ENCODE measurements at regions not wholly inside any gene's neighbourhood (a gene's known extent, or its start where the extent isn't known, plus 50 kb on each side); places are given as distances from the start of the nearest gene placed in this dataset.

GRCh38 chr9:109632817-109633216 lies 134.7 kb upstream of the PTPN3 start:
- TF ChIP-seq, protein P1, sequence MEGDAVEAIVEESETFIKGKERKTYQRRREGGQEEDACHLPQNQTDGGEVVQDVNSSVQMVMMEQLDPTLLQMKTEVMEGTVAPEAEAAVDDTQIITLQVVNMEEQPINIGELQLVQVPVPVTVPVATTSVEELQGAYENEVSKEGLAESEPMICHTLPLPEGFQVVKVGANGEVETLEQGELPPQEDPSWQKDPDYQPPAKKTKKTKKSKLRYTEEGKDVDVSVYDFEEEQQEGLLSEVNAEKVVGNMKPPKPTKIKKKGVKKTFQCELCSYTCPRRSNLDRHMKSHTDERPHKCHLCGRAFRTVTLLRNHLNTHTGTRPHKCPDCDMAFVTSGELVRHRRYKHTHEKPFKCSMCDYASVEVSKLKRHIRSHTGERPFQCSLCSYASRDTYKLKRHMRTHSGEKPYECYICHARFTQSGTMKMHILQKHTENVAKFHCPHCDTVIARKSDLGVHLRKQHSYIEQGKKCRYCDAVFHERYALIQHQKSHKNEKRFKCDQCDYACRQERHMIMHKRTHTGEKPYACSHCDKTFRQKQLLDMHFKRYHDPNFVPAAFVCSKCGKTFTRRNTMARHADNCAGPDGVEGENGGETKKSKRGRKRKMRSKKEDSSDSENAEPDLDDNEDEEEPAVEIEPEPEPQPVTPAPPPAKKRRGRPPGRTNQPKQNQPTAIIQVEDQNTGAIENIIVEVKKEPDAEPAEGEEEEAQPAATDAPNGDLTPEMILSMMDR (IDR thresholded peaks at IDR 0.05) = no peak
- no peak for TF ChIP-seq POLR2A (IDR thresholded peaks at IDR 0.05)
